HepG2 (cell line): ENCODE measurements at regions not wholly inside any gene's neighbourhood (a gene's known extent, or its start where the extent isn't known, plus 50 kb on each side); places are given as distances from the start of the nearest gene placed in this dataset.

ENCODE experiments used
- ATAC-seq: fragments of 200-7000 bp; cut with Tn5 transposase; 3 replicates; pipeline ENCODE4 v1.9.1; 2020; ENCODE audit warnings: mild to moderate bottlenecking, moderate library complexity
- BruUV-seq: library from RNA; stranded (reverse); fragments of 400-500 nt; replicated peaks from 2 replicates; lab custom pipeline; 2021; lab: Mats Ljungman, UMichigan
- CTCF ChIA-PET: fragments of 300-600 bp; formaldehyde crosslinking; extraction: SDS; loops from one replicate; lab custom pipeline; 2021; ENCODE audit warnings: low total read pairs, inconsistent platforms, low intra/inter-chr PET ratio; lab: Yijun Ruan, JAX
- POLR2A ChIA-PET: fragments of 350-600 bp; sonication (Branson Sonifier 250); formaldehyde crosslinking; loops from one replicate; lab custom pipeline; 2020; ENCODE audit warnings: antibody characterized with exemption, inconsistent platforms; lab: Yijun Ruan, JAX
- DNase-seq: peaks from one replicate; pipeline ENCODE4 v3.0.0-alpha.2; 2015; ENCODE audit warnings: low spot score
- FAIRE-seq: peaks from 3 replicates; lab custom pipeline; 2011; peaks lifted over from hg19 to GRCh38; lab: Jason Lieb, UNC
- H2AFZ ChIP-seq: one replicate; pipeline ENCODE4 v1.6.1; 2011; ENCODE audit warnings: low read length, inconsistent platforms
- H3K27ac ChIP-seq: fragments of 300-600 bp; 3 replicates; pipeline ENCODE4 v1.8.0; 2011; ENCODE audit warnings: mixed run types, mild to moderate bottlenecking, mixed read lengths, low read length, inconsistent platforms; ENCODE audit not compliant: insufficient read depth; ENCODE audit errors: extremely low read length
- H3K27me3 ChIP-seq, 2 experiments: fragments of 200-600 bp in 1 of 2; 2 replicates in 1 of 2; 3 replicates in 1 of 2; pipeline versions ENCODE4 v1.6.0 to v1.8.0; 2011; ENCODE audit warnings: low read length in 2 of 2, mild to moderate bottlenecking in 2 of 2, moderate library complexity in 2 of 2, inconsistent platforms in 1 of 2; ENCODE audit not compliant: insufficient read depth in 2 of 2, control insufficient read depth in 1 of 2
- H3K36me3 ChIP-seq, 2 experiments: fragments of 200-600 bp in 1 of 2; replicated peaks in 1 of 2; 2 replicates in 1 of 2; 3 replicates in 1 of 2; pipeline versions ENCODE4 v1.5.1 to v1.8.0; 2011; ENCODE audit warnings: low read length in 2 of 2, inconsistent platforms in 1 of 2; ENCODE audit not compliant: insufficient read depth in 2 of 2, control insufficient read depth in 1 of 2
- H3K4me1 ChIP-seq: 2 replicates; pipeline ENCODE4 v1.5.1; 2012; ENCODE audit warnings: low read length, inconsistent platforms; ENCODE audit not compliant: insufficient read depth
- H3K4me2 ChIP-seq: 2 replicates; pipeline ENCODE4 v1.6.0; 2011; ENCODE audit warnings: low read depth, low read length, inconsistent platforms
- H3K4me3 ChIP-seq, 3 experiments: fragments of 200-600 bp in 1 of 3; sonication (generic), shearing (Covaris generic) in 1 of 3; replicated peaks in 1 of 3; 2 replicates each; pipeline ENCODE4 v1.5.1; 2011 to 2016; ENCODE audit warnings: low read length in 3 of 3, inconsistent platforms in 2 of 3, low read depth in 2 of 3, mild to moderate bottlenecking in 2 of 3, control low read depth in 1 of 3, mixed read lengths in 1 of 3; ENCODE audit not compliant: insufficient read depth in 1 of 3
- H3K79me2 ChIP-seq: one replicate; pipeline ENCODE4 v1.6.1; 2011; ENCODE audit warnings: low read length, inconsistent platforms; ENCODE audit not compliant: insufficient read depth
- H3K9ac ChIP-seq: 2 replicates; pipeline ENCODE4 v1.6.0; 2011; ENCODE audit warnings: mild to moderate bottlenecking, low read depth, low read length, inconsistent platforms; ENCODE audit not compliant: insufficient read depth
- H3K9me3 ChIP-seq: 2 replicates; pipeline ENCODE4 v1.5.1; 2012; ENCODE audit warnings: mild to moderate bottlenecking, low read length
- H4K20me1 ChIP-seq: 2 replicates; pipeline ENCODE4 v1.6.0; 2011; ENCODE audit warnings: inconsistent platforms, mild to moderate bottlenecking, low read length, moderate library complexity; ENCODE audit not compliant: insufficient read depth
- FUBP1 ChIP-seq: sonication (generic); formaldehyde crosslinking; IDR thresholded peaks from 2 replicates; pipeline ENCODE4 v1.5.1; 2020; ENCODE audit warnings: missing genetic modification reagents, mild to moderate bottlenecking, borderline replicate concordance
- KDM1A ChIP-seq: IDR thresholded peaks from 2 replicates; pipeline ENCODE4 v1.6.1; 2016; ENCODE audit warnings: missing compliant biosample characterization
- RFXAP ChIP-seq: sonication (generic); formaldehyde crosslinking; IDR thresholded peaks from 2 replicates; pipeline ENCODE4 v1.4.0; 2020; ENCODE audit warnings: missing genetic modification reagents, borderline replicate concordance
- TCF7 ChIP-seq: sonication (generic); IDR thresholded peaks from 2 replicates; pipeline ENCODE4 v1.6.1; 2016; ENCODE audit warnings: antibody characterized with exemption, low read depth
- ZNF121 ChIP-seq: sonication (generic); formaldehyde crosslinking; IDR thresholded peaks from 2 replicates; pipeline ENCODE4 v1.5.0; 2020; ENCODE audit warnings: mild to moderate bottlenecking, missing genetic modification reagents
- ZNF383 ChIP-seq: sonication (generic); formaldehyde crosslinking; IDR thresholded peaks from 2 replicates; pipeline ENCODE4 v1.4.0; 2020; ENCODE audit warnings: missing genetic modification reagents, mild to moderate bottlenecking, borderline replicate concordance
- ZNF704 ChIP-seq: sonication (generic); formaldehyde crosslinking; IDR thresholded peaks from 2 replicates; pipeline ENCODE4 v1.8.1; 2023; ENCODE audit warnings: mild to moderate bottlenecking, inconsistent platforms, moderate library complexity, missing genetic modification reagents, borderline replicate concordance
- ZNF747 ChIP-seq: sonication (generic); formaldehyde crosslinking; IDR thresholded peaks from 2 replicates; pipeline ENCODE4 v1.8.1; 2023; ENCODE audit warnings: missing genetic modification reagents, mild to moderate bottlenecking, borderline replicate concordance
- ZNF776 ChIP-seq: sonication (generic); formaldehyde crosslinking; IDR thresholded peaks from 2 replicates; pipeline ENCODE4 v1.4.0; 2020; ENCODE audit warnings: mild to moderate bottlenecking, missing genetic modification reagents
- WGBS: methylation state at CpG from one replicate; pipeline ENCODE4 v1.1.6; 2017; ENCODE audit warnings: low lambda C conversion rate; 5-methylcytosine and 5-hydroxymethylcytosine counted together
- in situ Hi-C: cut with HindIII; loops from 2 replicates; pipeline ENCODE4 v1.10.0; 2017; ENCODE audit warnings: low pct_unique_long_range_greater_than_20kb; ENCODE audit not compliant: extremely low pct_ligation_motif_present
- intact Hi-C: fragments of 100-400 bp; cut with micrococcal nuclease; formaldehyde crosslinking; loops from one replicate; pipeline ENCODE4 v1.10.0; 2022; ENCODE audit not compliant: unreplicated experiment
- TF ChIP-seq, protein P1 (sequence below): sonication (generic); formaldehyde crosslinking; IDR thresholded peaks from 2 replicates; pipeline ENCODE4 v1.4.0; 2020; ENCODE audit warnings: missing genetic modification reagents

DNA sequence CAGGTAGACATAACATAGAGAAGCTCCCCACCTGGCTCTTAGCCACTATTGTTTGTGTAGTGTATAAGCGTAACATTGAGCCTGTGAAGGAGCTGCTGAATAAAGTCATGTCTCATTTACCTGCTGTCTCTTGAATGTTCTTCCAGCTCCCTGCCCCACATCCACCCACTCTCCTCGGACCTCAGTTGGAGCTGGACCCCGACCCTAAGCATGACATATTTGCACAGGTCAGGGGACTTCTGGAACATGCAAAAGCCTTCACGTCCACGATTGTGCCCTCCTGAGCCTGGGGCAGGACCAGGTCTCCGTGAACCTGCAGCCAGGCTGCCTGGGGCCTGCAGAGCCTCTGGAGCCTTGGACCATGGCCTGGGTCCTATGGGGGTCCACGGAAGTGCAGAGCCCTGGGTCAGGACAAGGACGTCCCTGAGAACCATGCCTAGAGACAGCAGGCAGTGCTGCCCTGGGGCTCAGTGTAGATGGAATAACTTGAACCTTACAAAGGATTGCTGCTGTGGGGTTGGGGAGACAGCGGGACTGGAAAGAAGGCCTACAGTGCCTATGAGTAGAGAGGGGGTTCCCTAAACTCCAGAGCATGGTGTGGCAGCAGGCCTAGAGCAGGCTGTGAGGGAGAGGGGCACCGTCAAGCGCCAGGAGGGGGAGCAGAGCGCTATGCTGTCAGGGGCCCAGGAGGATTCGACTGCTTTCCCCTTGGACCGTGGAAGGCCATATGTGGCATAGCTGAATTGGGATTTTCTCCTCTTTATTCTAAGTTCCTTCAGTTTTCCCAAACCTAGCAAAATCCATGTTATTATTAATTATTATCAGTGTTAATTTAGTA lies 99.9 kb upstream of the ZNF236 start:
- DNase-seq (no peak), FAIRE-seq (no peak), ATAC-seq (peak; percentile 52; the same call in 2 of the 3 replicates)
- POLR2A ChIA-PET: no interaction called here
- in situ Hi-C loops (no loop called here), intact Hi-C loops (no loop called here)
- no peaks in the 10 kb centered on the region for H3K79me2 ChIP-seq
- no peak overlapping the region for H3K9ac ChIP-seq
- H3K27me3 ChIP-seq: peaks cover 1 to 20% of the 10 kb centered on the region in 2 experiments; a peak in 3 of 5 replicates
- no peak overlapping the region for H3K4me3 ChIP-seq
- no peaks in the 10 kb centered on the region for H4K20me1 ChIP-seq
- H3K9me3 ChIP-seq: no peaks in the 10 kb centered on the region
- no peaks in the 10 kb centered on the region for H3K4me1 ChIP-seq
- BruUV-seq: no TSS peak
- CTCF ChIA-PET: no interaction called here
- H3K4me2 ChIP-seq: no peak overlapping the region
- WGBS: 34% methylated on average over 9 of the region's 14 CpGs
- TF ChIP-seq ZNF121 (CRISPR knock-in tag) (no peak), FUBP1 (no peak), TCF7 (no peak), ZNF704 (no peak), ZNF747 (CRISPR knock-in tag) (no peak), KDM1A (CRISPR knock-in tag) (no peak), ZNF776 (no peak), ZNF383 (CRISPR knock-in tag) (no peak), RFXAP (no peak)
- TF ChIP-seq, protein P1, sequence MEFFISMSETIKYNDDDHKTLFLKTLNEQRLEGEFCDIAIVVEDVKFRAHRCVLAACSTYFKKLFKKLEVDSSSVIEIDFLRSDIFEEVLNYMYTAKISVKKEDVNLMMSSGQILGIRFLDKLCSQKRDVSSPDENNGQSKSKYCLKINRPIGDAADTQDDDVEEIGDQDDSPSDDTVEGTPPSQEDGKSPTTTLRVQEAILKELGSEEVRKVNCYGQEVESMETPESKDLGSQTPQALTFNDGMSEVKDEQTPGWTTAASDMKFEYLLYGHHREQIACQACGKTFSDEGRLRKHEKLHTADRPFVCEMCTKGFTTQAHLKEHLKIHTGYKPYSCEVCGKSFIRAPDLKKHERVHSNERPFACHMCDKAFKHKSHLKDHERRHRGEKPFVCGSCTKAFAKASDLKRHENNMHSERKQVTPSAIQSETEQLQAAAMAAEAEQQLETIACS: no peak
- H2AFZ ChIP-seq: no peak overlapping the region
- H3K27ac ChIP-seq: no peak overlapping the region
- no peaks in the 10 kb centered on the region for H3K36me3 ChIP-seq
